Upper lobe of right lung (tissue), 1 donor: ENCODE measurements at regions not wholly inside any gene's neighbourhood (a gene's known extent, or its start where the extent isn't known, plus 50 kb on each side); places are given as distances from the start of the nearest gene placed in this dataset.

Experiments used
- ATAC-seq: fragments of 200-7000 bp; cut with Tn5 transposase; one replicate; pipeline ENCODE4 v1.9.1; 2020; ENCODE audit warnings: mild to moderate bottlenecking, moderate library complexity
- DNase-seq: peaks from one replicate; pipeline ENCODE4 v3.0.0-alpha.2; 2020
- H3K27ac ChIP-seq: fragments of 200-600 bp; one replicate; pipeline ENCODE4 v1.8.0; 2022
- H3K27me3 ChIP-seq: fragments of 200-600 bp; one replicate; pipeline ENCODE4 v1.8.0; 2022; ENCODE audit warnings: mild to moderate bottlenecking
- H3K36me3 ChIP-seq: fragments of 200-600 bp; one replicate; pipeline ENCODE4 v1.8.0; 2022
- H3K4me1 ChIP-seq: fragments of 200-600 bp; one replicate; pipeline ENCODE4 v1.8.0; 2022
- H3K4me3 ChIP-seq: fragments of 200-600 bp; one replicate; pipeline ENCODE4 v1.8.0; 2022; ENCODE audit warnings: mild to moderate bottlenecking
- H3K9me3 ChIP-seq: fragments of 200-600 bp; one replicate; pipeline ENCODE4 v1.8.0; 2022
- intact Hi-C: fragments of 100-400 bp; cut with DNase I; formaldehyde crosslinking; loops from one replicate; pipeline ENCODE4 v1.11.0; 2022
- TF ChIP-seq, protein P1 (sequence below): fragments of 200-600 bp; IDR thresholded peaks from one replicate; pipeline ENCODE4 v1.8.0; 2022; ENCODE audit warnings: antibody characterized with exemption
- donor health status: DM: no; HTN: yes; CAD: no; lungs with severe emphysema.

DNA sequence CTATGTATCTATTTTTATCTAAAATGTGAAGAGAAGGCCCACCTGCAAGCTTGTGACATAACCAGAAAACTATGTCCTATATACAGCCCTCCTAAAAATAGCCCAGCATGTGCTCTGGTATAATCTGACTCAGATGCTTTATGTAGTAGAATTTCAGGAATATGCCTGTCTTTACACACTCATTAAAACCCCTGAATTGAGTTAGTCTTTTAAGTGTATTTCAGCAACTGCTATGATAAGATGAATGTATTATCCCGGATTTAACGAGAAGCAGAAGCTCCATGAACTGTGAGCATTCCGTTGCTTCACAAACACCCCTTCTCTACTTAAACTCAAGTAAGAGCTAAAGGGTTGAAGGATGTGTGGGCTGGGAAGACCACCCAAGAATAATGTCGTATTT lies 89.9 kb upstream of the PRICKLE1 start:
- Histone ChIP-seq H3K4me1 (no peaks in the 10 kb centered on the region), H3K27me3 (no peaks in the 10 kb centered on the region), H3K9me3 (no peaks in the 10 kb centered on the region), H3K4me3 (no peak overlapping the region), H3K36me3 (no peaks in the 10 kb centered on the region), H3K27ac (no peak overlapping the region)
- ATAC-seq: no peak
- intact Hi-C loops: no loop called here
- TF ChIP-seq, protein P1, sequence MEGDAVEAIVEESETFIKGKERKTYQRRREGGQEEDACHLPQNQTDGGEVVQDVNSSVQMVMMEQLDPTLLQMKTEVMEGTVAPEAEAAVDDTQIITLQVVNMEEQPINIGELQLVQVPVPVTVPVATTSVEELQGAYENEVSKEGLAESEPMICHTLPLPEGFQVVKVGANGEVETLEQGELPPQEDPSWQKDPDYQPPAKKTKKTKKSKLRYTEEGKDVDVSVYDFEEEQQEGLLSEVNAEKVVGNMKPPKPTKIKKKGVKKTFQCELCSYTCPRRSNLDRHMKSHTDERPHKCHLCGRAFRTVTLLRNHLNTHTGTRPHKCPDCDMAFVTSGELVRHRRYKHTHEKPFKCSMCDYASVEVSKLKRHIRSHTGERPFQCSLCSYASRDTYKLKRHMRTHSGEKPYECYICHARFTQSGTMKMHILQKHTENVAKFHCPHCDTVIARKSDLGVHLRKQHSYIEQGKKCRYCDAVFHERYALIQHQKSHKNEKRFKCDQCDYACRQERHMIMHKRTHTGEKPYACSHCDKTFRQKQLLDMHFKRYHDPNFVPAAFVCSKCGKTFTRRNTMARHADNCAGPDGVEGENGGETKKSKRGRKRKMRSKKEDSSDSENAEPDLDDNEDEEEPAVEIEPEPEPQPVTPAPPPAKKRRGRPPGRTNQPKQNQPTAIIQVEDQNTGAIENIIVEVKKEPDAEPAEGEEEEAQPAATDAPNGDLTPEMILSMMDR: no peak
- DNase-seq: no peak

DNA sequence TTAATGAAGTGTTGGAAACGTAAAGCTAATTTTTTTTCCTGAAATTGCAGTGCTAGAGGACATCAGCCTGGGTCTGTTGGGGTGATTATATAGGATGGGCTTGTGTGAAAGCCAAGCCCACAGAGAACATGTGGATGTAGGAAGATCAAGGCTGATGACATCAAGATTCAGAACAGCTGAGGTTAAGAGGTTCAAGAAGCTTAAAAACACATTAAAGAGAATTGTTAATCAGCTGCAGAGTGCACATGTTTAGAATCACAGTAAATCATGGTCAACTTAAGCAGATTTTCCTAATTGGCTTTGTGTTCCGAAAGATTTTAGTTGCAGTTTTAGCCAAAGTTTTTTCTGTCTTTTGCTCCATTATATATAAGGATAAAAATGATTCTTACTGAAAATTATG lies 87.9 kb upstream of the PRICKLE1 start:
- DNase-seq (no peak), ATAC-seq (no peak)
- intact Hi-C loops: no loop called here
- no peaks in the 10 kb centered on the region for H3K27me3 ChIP-seq
- no peaks in the 10 kb centered on the region for H3K36me3 ChIP-seq
- H3K4me3 ChIP-seq: no peak overlapping the region
- no peaks in the 10 kb centered on the region for H3K4me1 ChIP-seq
- H3K27ac ChIP-seq: no peak overlapping the region
- TF ChIP-seq, protein P1: no peak
- no peaks in the 10 kb centered on the region for H3K9me3 ChIP-seq

DNA sequence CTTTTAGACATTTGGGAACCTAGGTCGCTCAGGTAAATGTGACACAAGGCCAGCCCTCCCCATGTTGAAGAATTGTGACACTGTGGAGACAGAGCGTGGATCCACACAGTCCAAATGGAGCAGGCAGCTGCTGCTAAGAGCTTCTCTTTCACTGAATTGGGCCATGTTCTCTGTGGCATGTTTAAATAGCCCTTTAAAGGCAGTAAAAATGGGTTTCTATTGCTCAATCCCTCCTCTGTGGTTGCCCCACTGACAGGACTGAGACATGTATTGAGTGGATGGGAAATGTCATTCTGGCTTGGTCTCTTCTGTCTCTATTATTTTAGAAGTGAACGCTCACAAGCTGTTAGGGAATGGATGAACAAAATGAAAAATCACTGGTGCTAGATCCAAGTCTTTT lies 84.0 kb upstream of the PRICKLE1 start:
- ATAC-seq (no peak), DNase-seq (no peak)
- Histone ChIP-seq H3K36me3 (no peaks in the 10 kb centered on the region), H3K27me3 (no peaks in the 10 kb centered on the region), H3K9me3 (no peaks in the 10 kb centered on the region), H3K4me1 (no peaks in the 10 kb centered on the region), H3K4me3 (no peak overlapping the region), H3K27ac (no peak overlapping the region)
- intact Hi-C loops: no loop called here
- TF ChIP-seq, protein P1: no peak

DNA sequence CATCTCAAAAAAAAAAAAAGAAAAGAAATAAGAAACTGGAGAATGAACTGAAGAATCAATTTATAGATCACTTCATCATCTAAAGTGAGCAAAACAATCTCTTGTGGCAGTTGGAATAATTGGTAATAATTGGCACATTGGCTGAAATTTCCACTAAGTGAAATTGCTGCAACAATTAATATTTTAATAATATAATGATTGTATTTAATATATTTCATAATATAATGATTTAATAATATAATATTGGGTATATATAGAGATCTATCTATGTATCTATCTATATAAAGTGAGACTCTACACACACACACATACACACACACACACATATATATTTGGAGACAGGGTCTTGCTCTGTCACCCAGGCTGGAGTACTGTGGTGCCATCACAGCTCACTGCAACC lies 81.2 kb upstream of the PRICKLE1 start:
- no peak for DNase-seq
- Histone ChIP-seq H3K4me3 (no peak overlapping the region), H3K27me3 (no peaks in the 10 kb centered on the region), H3K4me1 (no peaks in the 10 kb centered on the region), H3K9me3 (no peaks in the 10 kb centered on the region), H3K36me3 (no peaks in the 10 kb centered on the region), H3K27ac (no peak overlapping the region)
- ATAC-seq: no peak
- intact Hi-C loops: no loop called here
- TF ChIP-seq, protein P1: no peak

DNA sequence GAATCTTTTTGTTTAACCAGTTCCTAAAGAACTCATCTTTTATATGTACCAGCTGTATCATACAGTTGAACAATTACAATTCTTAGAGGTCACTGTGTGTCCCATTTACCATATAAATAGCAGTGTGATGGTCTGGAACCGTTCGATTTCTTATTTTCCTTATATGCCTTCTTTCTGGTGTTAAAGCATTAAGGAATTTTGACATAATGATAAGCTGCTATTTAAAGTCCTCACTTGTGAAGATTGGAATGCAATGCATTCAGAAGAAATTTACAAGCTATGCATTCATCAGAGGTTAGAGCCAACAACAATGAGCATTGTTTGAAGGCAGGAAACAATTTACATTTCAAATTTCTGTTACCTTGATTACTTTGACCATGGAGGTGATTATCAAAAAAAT lies 80.0 kb upstream of the PRICKLE1 start:
- H3K36me3 ChIP-seq: no peaks in the 10 kb centered on the region
- no peak for ATAC-seq

More for the DNA sequence above, 80.0 kb upstream of the PRICKLE1 start:
- H3K27me3 ChIP-seq: no peaks in the 10 kb centered on the region
- H3K4me3 ChIP-seq: no peak overlapping the region
- intact Hi-C loops: no loop called here
- no peak overlapping the region for H3K27ac ChIP-seq
- H3K9me3 ChIP-seq: no peaks in the 10 kb centered on the region
- no peaks in the 10 kb centered on the region for H3K4me1 ChIP-seq
- TF ChIP-seq, protein P1: no peak
- DNase-seq: no peak
